Ishikawa (cell line): ENCODE measurements at regions not wholly inside any gene's neighbourhood (a gene's known extent, or its start where the extent isn't known, plus 50 kb on each side); places are given as distances from the start of the nearest gene placed in this dataset.

Experiments used
- CEBPB ChIP-seq: IDR thresholded peaks from 2 replicates; pipeline ENCODE4 v1.6.1; 2012
- CREB1 ChIP-seq: IDR thresholded peaks from 2 replicates; pipeline ENCODE4 v1.6.1; 2012; ENCODE audit warnings: low read depth
- EGR1 ChIP-seq: IDR thresholded peaks from 2 replicates; pipeline ENCODE4 v1.6.1; 2012
- EP300 ChIP-seq: IDR thresholded peaks from 2 replicates; pipeline ENCODE4 v1.6.1; 2012; ENCODE audit warnings: borderline replicate concordance
- FOXM1 ChIP-seq: IDR thresholded peaks from 2 replicates; pipeline ENCODE4 v1.6.1; 2012; ENCODE audit warnings: low read depth, borderline replicate concordance
- MAX ChIP-seq: IDR thresholded peaks from 2 replicates; pipeline ENCODE4 v1.6.1; 2012
- NFIC ChIP-seq: IDR thresholded peaks from 2 replicates; pipeline ENCODE4 v1.6.1; 2012
- RAD21 ChIP-seq: IDR thresholded peaks from 2 replicates; pipeline ENCODE4 v1.6.1; 2012; ENCODE audit warnings: low read depth
- TAF1 ChIP-seq: IDR thresholded peaks from 2 replicates; pipeline ENCODE4 v1.6.1; 2012; ENCODE audit warnings: low read depth, mild to moderate bottlenecking
- TCF12 ChIP-seq: IDR thresholded peaks from 2 replicates; pipeline ENCODE4 v1.6.1; 2012; ENCODE audit warnings: low read depth
- TEAD4 ChIP-seq: IDR thresholded peaks from 2 replicates; pipeline ENCODE4 v1.6.1; 2012
- USF1 ChIP-seq: IDR thresholded peaks from 2 replicates; pipeline ENCODE4 v1.6.1; 2012
- YY1 ChIP-seq: IDR thresholded peaks from 2 replicates; pipeline ENCODE4 v1.6.1; 2012; ENCODE audit warnings: low read depth
- ZBTB7A ChIP-seq: IDR thresholded peaks from 2 replicates; pipeline ENCODE4 v1.6.1; 2012; ENCODE audit warnings: low read depth
- TF ChIP-seq, protein P1 (sequence below): IDR thresholded peaks from 2 replicates; pipeline ENCODE4 v1.6.1; 2012; ENCODE audit warnings: low read depth, mild to moderate bottlenecking

GRCh38 chr12:97408363-97408762 is 54.2 kb upstream of the RMST start:
- TF ChIP-seq RAD21 (no peak), EGR1 (no peak), TCF12 (no peak), MAX (no peak), CEBPB (no peak), USF1 (no peak), FOXM1 (no peak), EP300 (no peak), TAF1 (no peak), NFIC (no peak), CREB1 (no peak), ZBTB7A (no peak)
- TF ChIP-seq, protein P1, sequence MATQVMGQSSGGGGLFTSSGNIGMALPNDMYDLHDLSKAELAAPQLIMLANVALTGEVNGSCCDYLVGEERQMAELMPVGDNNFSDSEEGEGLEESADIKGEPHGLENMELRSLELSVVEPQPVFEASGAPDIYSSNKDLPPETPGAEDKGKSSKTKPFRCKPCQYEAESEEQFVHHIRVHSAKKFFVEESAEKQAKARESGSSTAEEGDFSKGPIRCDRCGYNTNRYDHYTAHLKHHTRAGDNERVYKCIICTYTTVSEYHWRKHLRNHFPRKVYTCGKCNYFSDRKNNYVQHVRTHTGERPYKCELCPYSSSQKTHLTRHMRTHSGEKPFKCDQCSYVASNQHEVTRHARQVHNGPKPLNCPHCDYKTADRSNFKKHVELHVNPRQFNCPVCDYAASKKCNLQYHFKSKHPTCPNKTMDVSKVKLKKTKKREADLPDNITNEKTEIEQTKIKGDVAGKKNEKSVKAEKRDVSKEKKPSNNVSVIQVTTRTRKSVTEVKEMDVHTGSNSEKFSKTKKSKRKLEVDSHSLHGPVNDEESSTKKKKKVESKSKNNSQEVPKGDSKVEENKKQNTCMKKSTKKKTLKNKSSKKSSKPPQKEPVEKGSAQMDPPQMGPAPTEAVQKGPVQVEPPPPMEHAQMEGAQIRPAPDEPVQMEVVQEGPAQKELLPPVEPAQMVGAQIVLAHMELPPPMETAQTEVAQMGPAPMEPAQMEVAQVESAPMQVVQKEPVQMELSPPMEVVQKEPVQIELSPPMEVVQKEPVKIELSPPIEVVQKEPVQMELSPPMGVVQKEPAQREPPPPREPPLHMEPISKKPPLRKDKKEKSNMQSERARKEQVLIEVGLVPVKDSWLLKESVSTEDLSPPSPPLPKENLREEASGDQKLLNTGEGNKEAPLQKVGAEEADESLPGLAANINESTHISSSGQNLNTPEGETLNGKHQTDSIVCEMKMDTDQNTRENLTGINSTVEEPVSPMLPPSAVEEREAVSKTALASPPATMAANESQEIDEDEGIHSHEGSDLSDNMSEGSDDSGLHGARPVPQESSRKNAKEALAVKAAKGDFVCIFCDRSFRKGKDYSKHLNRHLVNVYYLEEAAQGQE = no peak

GRCh38 chr12:97411341-97411740 is 51.3 kb upstream of the RMST start:
- TF ChIP-seq EP300 (no peak), FOXM1 (no peak), ZBTB7A (no peak), EGR1 (no peak), YY1 (no peak), TEAD4 (no peak), NFIC (no peak), MAX (no peak), USF1 (no peak), RAD21 (no peak), CEBPB (no peak), TAF1 (no peak), CREB1 (no peak), TCF12 (no peak)
- TF ChIP-seq, protein P1 = no peak
